Lung microvascular endothelial cell (primary cell): ENCODE measurements at regions not wholly inside any gene's neighbourhood (a gene's known extent, or its start where the extent isn't known, plus 50 kb on each side); places are given as distances from the start of the nearest gene placed in this dataset.

Source experiments
- DNase-seq, 2 donors: peaks; one replicate each; pipeline versions ENCODE4 v3.0.0 to v3.0.0-alpha.2; 2010; ENCODE audit warnings: low read depth in 2 of 2

DNA sequence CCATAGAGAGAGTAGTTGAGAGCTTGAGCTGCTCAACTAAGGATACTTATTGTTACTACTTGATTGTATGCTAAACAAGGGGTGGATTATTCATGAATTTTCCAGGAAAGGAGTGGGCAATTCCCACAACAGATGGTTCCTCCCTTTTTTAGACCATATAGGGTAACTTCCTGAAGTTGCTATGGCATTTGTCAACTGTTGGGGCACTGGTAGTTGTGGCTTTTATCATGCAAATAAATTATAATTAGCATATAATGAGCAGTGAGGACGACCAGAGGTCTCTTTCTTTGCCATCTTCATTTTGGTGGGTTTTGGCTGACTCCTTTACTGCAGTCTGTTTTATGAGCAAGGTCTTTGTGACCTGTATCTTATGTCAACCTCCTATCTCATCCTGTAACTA lies 1403.5 kb upstream of the PABPC4L start:
- no peak for DNase-seq

DNA sequence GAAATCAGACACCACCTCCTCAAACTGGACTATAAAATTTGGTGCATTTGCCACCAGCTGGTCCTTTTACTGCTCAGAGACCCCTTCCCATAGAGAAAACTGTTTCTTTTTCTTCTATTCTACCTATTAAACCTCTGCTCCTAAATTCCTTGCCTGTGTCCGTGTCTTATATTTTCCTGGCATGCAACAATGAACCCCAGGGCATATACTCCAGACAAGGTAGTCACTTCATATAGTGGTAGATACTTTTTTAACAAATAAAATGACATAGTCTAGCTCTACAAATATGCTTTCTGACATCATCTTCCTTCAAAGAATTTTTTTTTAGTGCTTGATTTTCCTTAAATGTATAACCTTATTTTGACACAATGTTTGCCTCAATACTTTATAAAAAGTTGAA lies 1402.9 kb upstream of the PABPC4L start:
- DNase-seq, result no peak

DNA sequence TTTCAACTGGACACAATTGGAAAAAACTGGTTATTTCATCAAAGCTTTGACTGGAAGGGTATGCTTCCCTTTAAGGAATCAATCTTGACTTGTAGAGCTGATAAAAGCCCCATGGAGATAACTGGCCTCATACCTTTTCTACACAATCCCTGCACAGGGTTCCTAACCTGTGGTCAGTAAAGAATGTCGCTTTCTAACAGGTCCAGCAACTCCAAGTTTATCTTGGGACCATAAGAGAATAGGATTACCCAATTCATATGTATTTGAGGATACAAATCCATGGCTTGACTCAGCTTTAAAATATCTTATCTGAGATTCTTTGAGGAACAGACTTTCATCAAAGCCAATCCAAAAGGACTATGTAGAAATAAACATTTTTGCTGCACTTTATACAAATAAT lies 1399.8 kb upstream of the PABPC4L start:
- DNase-seq, result no peak

DNA sequence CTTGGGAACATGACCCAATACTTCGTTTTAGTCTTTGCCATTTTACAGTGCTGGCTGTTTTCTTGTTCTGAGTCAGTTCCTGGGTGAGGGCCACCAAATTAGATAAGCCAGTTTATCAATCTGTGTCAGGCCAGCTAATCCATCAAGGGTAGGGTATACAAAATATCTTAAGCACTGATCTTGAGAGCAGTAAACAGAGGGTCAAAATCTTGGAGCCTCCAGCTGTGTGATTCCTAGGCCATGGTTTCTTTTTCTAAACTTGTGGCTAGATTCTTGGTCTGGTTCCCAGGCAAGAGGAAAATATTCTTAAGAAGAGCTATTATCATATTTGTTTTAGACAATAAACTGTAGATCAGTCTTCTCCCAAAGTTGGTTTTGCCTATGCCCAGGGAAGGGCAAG lies 1396.6 kb upstream of the PABPC4L start:
- no peak for DNase-seq

DNA sequence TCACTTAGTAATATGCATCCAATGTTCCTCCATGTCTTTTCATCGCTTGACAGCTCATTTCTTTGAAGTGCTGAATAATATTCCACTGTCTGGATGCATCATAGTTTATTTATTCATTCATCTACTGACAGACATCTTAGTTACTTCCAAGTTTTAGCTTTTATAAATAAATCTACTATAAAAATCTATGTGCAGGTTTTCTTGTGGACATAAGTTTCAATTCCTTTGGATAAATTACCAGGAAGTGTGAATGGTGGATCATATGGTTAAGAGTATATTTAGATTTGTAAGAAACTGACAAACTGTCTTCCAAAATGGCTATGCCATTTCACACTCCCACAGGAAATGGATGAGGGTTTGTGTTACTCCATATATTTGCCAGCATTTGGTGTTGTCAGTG lies 1392.9 kb upstream of the PABPC4L start:
- DNase-seq, result no peak

DNA sequence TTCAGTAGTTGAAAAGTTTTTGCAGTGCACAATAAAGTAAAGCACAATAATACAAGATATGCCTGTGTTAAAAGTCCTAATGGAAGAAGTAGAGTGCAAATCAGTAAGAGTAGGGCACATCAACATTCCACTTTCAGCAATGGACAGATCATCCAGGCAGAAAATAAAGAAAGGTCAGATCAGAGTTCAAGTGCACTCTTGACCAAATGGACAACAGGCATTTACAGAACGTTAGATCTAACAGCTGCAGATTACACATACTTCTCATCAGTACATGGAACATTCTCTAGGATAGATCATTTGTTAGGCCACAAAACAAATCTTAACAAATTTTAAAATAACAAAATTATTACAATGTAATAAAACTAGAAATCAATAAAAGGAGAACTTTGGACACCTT lies 1373.5 kb upstream of the PABPC4L start:
- no peak for DNase-seq

DNA sequence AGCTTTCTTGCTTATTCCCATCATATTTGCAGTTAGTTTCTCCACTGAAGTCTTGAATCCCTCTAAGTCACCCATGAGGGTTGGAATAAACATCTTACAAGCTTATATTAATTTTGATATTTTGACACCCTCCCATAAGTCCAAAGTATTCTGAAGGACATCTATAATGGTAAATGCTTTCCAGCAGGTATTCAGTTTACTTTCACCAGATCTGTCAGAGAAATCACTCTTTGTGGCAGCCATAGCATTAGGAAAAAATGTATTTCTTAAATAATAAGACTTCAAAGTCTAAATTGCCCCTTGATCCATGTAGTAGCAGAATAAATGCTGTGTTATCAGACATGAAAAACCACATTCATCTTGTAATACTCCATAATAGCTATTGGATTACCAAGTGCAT lies 1371.7 kb upstream of the PABPC4L start:
- no peak for DNase-seq

DNA sequence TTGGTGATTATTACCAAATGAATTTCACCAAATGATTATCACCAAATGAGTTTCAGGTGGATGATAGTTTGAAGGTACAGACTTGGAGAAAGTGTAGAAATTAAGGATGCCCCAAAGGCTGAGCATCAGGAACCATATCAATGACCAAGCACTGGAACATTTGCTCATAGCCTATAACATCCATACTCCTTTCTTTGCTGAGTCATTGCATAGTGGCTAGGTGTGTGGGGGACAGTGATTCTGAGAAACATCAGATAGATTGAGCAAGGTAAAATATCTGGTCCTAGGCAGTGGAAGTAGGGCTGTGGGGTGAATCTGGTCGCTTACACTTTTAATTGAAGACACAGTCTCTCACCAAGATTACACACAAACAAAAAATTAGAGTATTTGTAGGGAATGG lies 1362.5 kb upstream of the PABPC4L start:
- no peak for DNase-seq

DNA sequence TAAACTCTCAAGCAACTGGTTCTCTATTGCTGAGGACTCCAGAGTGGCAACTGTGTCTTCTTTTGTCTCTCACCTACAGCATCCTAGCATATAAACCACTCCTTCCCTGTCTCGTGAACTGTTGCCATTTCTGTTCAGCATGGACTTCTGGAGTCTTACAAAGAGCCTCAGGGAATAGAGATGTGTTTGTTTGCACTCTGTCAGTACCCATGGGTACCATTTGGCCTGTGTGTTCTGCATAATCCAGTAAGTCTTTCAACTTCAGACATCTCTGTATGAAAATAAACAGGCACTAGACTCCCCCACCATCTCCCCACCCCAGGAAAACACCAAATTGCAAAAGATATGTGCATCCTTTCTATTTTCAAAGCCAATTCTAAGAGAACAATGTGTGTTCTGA lies 1351.6 kb upstream of the PABPC4L start:
- DNase-seq, result no peak

DNA sequence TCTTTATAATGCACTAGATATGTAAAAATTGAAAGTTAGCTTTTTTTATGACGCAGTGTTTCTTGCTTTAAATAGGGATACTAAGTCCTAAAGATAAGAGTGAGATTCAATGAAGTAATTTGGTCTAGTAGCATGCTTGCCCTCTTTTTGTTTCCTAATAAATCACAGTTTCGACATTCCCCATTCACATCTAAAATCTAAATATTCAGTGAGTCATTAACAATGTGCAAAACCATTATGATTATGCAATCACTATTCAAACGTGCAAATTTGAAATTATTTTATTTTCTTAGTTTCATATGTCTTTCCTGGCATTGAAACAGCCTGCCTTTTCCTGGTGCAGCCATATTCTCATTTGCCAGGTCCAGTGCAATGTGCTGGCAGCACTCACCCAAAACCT lies 1350.5 kb upstream of the PABPC4L start:
- no peak for DNase-seq

DNA sequence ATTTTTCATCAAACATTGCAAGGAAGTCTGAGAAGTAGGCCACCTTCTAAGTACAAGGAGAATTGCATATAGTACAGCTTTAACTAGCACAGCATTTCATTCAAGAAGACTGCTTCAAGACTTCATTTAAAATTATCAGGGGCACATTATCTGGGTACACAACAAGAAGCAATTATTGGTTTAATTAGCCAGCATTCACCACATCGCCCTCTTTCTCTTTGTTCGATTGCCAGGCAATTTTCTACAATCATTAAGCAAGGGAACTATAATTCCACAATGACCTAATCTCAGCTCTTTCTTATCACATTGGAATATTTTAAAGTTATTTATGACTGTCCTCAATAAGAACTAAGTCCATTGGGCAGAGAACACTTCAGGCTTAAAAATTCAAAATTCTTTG lies 1347.1 kb upstream of the PABPC4L start:
- DNase-seq, result no peak

DNA sequence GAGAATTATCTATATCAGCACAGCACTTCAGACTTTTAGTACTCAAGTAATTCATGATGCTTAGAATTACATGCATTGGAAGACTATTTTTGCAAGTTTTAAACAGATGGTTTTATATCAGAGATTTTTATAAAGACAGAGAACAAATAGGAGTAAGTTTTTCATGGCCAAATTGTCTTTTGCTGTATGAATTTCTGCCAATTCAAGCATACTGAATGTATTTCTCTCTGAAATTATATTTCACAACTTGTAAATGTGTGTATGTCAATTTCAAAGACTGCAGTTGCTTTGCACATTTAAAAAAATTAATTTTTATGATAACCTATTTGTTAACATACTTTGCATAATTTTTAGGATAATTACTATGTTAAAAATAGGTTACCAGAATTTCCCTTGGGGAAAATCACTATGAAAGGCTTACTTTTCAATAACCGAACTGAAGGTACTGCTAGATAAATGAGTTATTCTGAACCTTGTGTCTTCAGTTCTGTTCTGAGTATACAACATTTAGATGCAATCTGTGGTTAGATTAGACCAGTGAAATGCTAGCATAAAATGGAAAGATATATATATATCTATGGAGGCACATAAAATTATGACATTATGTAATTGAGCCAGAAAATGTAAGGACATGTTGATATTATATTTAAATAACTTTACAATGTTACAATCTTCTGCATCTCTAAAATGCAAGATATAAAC lies 1344.2 kb upstream of the PABPC4L start:
- DNase-seq, result no peak

DNA sequence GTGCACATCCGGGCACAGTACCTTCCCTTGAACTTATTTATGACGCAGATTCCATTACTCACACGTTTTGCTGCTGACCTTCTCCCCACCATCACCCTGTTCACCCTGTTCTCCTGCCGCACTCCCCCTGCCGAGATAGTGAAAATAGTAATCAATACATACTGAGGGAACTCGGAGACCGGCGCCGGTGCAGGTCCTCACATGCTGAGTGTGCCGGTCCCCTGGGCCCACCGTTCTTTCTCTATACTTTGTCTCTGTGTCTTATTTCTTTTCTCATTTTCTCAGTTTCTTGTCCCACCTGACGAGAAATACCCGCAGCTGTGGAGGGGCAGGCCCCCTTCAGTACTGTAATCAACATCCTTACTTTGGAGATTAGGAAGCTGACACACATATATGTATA lies 1337.1 kb upstream of the PABPC4L start:
- DNase-seq, result no peak

DNA sequence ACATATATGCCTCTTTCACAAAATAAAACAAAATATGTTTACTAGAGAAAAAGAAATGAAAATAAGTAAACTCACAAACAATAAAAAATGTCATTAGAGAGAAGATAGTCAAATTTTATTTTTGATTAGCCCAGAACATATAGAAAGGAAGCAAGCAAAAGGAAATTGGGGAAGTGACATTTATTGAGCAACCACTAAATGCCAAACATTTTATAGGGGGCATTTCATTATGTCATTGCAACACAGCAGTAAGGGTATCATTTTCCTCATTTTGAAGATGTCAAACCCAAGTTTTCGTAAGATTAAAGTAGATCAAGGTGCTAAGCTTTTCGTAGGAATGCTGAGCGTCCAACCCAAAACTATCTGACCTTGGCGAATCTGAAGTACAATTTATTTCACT lies 1331.5 kb upstream of the PABPC4L start:
- no peak for DNase-seq

DNA sequence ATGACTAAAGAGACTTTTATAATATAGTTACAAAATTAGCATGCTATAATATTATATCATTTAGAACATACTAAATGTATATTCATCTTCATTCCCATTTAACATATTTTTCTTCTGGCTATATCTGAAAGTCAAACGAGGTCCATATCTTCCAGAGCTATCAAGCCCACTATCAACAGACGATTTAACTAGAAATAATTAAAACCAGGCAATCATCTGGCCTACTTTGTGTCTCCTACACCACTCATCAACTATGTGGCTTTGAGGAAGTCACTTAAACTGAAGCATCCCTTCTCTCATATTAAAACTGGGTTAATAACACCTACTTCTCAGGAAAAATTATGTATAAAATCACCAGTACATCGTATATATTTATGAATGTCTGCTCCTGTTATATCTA lies 1330.5 kb upstream of the PABPC4L start:
- no peak for DNase-seq

DNA sequence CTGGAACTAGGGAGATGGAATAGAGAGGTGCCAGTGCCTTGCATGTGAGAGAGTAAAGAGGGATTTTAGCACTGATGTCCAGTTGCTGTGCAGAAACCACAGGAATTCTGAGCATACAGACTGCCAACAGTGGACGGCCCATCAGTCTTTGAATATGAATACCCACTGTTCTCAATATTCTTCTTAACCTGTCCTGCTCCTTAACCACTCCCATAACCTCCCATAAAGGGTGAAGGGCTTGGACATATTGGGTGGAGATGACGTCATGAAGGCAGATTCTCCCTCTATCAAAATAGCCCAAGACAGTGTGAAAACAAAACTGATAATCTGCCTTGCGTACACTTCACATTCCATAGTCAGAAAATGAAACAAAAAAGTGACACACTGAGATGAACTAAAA lies 1313.7 kb upstream of the PABPC4L start:
- DNase-seq, result no peak

DNA sequence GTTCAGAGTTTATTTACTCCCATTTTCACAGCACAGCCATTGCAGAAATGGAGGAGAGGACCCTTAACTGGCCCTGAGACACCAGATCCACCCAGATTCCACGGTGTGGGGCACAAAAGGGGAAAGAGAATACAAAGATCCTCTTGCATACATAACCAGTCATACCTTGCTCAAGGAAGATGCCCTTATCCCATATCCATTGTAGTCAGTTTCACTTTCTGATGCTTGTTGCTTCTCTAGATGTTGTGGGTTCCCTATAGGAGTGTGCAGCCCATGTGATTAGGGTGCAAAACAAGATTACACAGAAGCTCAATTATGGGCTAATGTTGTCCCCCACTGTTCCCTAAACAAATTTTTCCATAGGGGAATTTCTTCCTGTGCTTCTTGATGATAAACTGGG lies 1309.0 kb upstream of the PABPC4L start:
- no peak for DNase-seq

DNA sequence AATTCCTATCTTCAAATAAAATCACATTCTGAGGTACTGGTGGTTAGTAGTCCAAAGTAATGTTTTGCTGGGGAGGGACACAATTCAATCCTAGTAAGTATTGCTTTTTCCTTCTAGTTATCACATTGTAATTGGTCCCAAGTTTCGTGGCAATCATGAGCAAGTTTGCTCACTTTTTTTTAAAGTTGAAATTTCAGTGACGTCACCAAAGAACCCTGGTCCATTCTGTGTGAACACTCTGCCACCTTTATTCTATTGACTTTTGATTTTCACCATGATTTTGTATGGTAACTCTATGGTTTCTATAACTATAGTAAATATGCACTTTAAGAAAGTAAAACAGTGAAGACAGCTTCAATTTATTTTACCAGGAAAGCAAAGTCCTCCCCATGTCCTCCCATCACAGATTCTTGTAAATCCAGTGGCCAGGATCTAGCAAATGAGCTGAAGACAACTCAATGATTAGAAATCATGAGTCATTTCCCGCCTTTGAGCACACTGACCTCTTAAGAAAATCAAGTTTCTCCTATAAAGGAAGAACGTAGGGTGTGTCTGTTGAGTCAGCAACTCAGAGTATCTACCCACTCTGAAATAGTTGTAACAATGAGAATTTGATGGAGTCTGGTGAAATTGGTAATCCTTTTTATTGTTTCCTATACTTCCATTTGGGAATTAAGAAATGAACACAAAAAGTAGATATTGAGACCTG lies 1306.6 kb upstream of the PABPC4L start:
- peak in 1 of 2 donors; percentile 68 for DNase-seq

DNA sequence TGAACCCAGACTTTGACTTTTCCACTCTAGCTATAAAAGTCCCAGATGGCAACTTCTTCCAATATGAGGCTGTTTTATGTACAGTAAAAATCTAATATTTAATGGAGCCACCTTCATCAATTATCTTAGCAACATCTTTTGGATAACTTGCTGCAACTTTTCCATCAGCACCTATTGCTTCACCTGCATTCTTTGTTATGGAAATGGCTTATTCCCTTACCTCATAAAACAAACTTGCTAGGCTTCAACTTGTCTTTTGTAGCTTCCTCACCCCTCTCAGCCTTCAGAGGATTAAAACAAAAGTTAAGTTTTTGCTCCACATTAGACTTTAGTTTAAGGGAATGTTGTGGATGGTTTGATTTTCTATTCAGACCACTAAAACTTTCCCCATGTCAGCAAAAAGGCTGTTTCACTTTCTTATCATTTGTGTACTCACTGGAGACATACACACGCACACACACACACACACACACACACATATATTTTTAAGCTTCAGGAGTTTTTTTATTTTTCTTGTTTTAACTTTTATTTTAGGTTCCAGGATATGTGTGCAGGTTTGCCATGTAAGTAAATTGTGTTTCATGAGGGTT lies 1296.1 kb upstream of the PABPC4L start:
- no peak for DNase-seq

DNA sequence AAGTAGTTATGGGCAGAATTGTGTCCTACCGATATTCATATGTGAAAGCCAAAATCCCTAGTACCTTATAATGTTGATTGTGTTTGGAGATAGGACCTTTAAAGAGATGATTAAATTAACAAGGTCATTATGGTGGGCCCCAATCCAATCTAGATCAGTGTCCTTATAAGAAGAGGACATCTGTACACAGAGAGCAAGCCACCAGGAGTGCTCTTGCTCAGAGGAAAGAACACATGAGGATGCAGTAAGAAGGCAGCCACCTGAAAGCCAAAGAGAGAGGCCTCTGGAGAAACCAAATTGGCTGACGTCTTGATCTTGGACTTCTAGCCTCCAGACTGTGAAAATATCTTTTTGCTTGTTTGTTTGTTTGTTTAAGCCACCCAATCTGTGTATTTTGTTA lies 1290.8 kb upstream of the PABPC4L start:
- no peak for DNase-seq

DNA sequence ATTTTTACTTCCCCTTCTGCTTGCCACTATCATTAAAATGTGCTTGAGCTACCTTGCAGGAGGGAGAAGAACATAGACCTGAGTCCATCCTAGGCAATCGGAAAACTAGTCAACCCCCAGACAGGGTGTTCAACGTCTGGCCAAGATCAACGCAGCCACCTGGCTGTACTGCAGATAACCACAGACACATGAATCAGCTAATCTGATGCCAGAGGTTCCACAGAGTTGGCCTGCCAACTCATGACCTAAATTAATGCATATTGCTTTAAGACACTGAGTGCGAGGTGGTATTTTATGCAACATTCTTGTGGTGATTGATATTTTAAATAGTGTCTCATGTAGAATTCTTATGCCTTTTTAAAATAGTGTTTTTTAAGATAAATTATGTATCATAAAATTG lies 1283.8 kb upstream of the PABPC4L start:
- DNase-seq, result no peak

DNA sequence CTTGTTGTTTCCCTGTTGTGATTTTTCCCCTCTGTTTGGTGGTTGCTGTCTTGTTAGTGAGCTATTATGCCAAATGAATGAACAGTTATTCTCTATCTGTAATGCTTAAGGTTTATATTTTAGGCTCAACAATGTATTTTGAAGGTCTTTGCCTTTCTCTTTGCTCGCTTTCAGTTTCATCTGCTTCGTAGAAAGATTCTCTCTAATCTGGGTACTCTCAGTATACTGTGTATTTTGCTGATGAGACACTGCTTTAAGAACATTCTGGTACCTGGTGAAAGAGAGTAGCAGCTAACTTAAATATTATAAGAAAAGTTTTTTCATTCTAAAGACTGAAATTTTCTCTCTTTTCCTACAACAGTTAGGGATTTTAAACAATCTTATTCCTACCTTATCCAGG lies 1274.7 kb upstream of the PABPC4L start:
- DNase-seq, result no peak

DNA sequence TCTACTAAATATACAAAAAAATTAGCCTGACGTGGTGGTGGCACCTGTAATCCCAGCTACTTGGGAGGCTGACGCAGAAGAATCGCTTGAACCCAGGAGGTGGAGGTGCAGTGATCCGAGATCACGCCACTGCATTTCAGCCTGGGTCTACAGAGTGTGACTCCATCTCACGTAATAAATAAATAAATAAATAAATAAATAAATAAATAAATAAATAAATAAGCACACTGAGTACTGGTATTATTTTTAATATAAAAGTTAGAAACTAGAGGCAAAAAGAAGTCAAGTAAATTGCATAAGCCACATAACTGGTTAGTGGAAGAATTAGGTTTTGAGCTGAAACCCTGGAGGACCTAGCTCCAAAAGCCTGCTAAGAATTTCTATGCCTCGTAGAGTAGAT lies 1262.7 kb upstream of the PABPC4L start:
- no peak for DNase-seq
